ENCODE measurements at regions not wholly inside any gene's neighbourhood (a gene's known extent, or its start where the extent isn't known, plus 50 kb on each side); places are given as distances from the start of the nearest gene placed in this dataset.
"Not testable (repeated sequence)": the region's sequence is repeated elsewhere in the genome, so short reads cannot be mapped to it uniquely, and the experiment has no call there.

DNA sequence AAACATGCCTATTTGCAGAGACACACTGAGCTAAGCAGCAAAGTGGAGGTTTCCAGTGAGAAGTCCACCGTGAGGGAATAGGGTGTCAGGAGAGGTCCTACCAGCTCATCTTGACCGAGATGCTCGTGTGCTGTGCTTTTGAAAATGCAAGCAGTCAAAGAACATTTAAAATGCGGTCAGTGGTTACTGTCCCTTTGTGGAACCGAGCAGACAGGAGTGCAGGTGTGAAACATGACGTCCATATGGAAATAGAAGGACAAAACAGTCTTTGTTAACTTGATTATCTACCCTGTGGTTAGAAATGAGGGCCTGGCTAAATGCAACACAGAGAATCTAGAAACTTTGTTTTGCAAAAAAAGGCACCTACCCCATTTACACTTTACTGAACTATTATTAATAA, 473.3 kb downstream of the SPATA31A6 start:
- not testable (repeated sequence) for DNase-seq (ENCODE audit: low read depth)

DNA sequence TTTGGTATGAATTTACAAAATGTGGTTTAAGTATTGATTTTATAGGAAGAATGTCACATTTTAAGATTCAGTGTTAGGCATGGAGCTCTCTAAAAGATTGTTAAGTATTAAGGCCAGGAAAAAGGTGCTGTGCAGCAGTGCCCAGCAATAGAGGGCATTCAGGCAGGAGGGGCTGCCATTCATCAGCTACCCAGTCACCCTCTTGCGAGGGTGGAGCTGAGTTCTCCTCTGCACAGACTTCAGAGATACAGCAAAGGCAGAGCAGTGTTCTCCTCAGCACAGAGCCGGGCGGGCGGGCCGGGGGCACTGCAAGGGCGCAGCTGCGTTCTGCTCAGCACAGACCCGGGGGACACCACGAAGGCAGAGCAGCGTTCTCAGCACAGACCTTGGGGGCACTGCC, 474.0 kb downstream of the SPATA31A6 start:
- not testable (repeated sequence) for DNase-seq (ENCODE audit: low read depth)

DNA sequence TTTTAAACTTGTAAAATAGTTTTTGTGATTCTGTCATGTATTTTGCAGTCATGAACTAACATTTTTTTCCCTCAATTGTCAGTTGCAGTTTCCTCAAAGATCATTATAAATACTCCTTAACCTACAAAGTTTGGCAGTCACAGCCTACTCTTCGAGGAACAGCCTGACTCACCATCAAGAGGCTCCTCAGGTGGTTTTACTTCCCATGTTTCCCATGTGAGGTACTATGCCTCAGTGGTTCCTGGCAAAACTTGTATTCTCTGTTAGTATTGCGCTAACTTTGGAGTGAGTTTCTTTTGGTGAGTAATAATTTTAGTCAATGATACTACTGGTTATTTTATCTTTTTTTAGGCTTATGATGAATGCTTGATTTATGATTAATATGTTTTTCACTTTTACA, 513.7 kb downstream of the SPATA31A6 start:
- DNase-seq (ENCODE audit: low read depth): not testable (repeated sequence)

DNA sequence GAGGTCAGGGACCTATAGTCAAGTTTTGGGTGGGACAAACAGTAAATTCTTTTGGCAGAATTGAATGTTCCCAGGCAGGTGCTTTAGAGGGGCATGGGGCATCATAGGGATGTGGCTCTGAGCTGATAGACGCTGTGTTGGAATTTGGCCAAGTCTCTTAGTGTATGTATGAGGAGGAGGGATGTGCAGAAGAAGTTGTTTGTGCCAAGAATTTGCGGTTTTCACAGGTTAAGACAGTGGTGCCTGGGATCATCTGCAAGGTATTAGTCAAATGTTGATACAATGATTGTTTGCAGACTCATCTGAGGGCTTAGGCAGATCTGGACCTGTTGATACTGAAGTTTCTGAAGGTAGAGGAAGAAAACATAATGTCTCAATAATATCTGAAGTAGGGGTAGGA, 519.4 kb downstream of the SPATA31A6 start:
- not testable (repeated sequence) for DNase-seq (ENCODE audit: low read depth)

DNA sequence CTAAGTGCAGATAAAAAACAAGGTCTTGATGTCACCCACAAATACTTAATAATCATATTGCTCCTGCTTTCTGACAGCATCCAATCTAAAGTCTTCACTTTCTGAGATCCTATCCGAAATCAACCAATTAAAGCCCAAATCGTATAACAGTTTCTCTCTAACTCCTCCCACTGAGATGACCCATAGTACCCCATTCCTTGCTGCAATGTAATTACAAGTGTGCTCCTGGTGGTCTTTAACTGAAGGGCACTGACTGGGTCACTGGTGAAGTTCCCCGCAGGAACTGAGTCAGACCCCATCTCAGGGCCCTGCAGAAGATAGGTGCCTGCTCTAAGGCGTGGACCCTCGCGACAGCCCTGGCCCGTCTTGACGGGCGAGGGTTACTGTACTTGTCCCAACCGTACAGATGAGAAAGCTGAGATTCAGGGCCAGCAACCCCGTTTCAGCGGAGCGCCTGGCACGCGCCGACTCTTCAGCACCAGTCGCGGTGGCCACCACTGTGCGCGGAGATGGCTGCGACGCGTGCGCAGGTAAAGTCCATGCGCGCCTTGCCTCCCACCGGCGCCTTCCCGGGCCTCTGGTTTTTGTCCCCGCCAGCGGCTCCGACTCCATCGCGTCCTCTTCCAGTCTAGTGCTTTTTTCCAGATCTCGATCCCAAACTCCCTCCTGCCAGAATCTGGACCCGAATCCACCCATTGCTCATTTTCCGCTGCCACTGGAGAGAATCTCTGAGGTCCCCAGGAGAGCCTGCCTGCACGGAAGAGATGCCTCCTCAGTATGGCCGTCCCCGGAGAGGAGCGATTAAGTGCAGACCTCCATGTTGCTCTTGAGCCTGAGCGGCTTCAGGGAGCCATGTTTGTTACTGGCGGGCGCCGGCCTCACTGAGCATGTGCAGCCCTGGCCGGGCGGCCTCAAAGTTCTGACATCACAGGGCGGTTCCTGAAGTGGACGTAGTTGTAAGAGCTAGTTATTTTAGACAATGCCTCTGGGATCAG, 541.7 kb downstream of the SPATA31A6 start:
- DNase-seq (ENCODE audit: low read depth): peak; percentile 15

DNA sequence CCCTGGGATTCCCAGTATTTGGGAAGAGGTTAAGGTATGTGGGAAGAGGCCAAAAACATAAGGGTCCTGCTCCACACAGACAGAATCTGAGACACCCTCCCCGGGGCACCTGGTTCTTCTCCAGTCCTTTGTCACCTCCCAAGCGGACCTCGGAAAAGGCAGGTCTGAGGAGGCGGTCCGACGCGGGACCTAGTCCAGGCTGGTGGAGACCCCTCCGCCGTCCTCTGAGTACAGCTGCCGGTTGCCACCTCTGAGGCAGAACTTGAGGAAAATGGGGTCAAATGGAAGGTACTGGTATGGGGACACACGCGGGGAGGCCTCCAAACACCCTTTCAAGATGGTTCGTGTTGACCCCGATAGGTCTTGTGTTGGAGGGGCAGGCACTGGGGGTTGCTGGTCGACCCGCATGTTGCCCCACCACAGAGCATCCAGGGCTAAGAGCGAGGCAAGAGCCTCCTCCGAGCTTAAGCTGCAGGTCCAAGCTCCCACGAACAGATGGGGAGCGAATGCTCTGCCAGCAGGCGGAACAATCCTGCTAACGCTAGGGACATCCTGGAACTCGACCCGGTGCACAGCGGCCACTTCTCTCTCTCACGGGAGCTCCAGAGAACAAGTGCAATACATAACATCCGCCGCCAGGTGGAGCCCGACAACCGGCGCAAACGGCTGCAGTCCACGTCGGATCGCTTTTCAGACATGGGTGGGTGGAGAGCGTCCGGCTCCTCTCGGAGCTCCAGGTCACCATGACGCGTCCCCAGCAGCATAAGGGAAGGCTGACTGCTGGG, 559.8 kb downstream of the SPATA31A6 start:
- DNase-seq (ENCODE audit: low read depth): peak; percentile 39

DNA sequence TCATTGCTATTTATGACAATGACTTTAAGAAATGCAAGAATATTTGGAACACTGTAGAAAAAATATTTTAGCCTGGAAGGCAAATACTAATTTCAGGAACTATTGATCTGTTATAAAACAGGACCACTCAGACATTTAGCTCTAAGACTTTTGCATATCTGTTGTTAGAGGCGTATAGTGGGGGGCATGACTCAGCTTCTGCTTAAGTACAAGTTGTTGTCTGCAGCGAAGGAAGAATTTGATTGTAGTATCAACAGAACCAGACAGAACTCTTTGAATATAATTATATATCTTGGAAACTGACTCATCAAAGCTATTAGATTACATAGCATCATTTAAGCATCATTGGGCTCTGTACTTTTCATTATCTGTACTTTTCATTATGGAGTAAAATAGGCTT, 573.8 kb downstream of the SPATA31A6 start:
- not testable (repeated sequence) for DNase-seq (ENCODE audit: low read depth)

DNA sequence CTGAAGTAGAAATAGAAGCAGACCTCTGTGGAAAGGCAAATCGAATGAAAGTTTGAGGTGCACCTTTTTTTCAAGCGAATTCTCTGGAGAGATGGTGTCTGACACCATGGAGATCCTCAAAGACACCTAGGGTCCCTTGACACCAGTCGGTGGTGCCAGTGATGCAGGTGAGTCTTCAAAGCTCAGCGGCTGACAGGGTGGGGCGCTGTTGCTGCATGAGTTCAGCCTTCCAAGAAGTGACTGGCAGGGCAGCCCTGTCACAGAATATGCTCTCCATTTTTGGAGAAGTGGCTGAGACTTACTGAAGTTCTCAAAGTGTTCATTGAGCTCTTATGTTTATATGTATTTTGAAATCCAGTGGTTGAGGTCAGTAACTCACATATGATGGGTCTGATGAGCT, 575.9 kb downstream of the SPATA31A6 start:
- DNase-seq (ENCODE audit: low read depth): not testable (repeated sequence)

DNA sequence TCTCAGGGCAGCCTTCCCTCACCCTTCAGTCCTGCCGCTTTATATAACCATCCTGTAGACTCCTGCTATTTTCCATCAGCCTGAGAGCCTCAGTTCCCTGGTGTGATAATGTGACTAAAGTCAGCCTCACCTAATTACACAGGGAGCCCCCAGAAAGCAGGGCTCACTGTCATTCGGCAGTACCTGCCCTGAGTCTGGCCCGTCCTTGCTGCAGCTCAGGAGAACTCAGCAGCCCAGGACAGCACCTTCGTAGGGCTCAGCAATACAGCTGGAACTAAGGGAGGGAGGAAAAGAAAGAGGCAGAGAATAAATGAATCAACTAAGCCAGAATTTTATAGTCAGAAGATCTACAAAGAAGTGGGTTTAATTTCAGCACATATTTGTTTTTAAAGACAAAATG, 598.7 kb downstream of the SPATA31A6 start:
- not testable (repeated sequence) for DNase-seq (ENCODE audit: low read depth)

DNA sequence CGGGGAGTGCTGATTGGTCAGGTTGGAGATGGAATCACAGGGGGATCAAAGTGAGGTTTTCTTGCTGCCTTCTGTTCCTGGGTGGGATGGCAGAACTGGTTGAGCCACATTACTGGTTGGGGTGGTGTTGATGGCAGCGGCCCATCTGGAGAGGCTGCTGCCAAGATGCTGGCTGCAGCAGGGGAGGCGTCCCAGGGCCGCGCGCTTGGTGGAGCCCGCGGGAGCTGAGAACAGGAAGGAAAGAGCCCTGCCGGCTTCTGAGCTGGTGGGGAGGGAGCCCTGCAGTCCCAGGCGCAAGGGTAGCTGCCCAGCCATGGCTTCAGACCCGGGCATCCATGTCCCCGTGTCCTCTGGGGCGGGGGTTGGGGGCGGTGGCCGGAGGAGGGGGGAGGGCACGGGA, 609.3 kb downstream of the SPATA31A6 start:
- not testable (repeated sequence) for DNase-seq (ENCODE audit: low read depth)

DNA sequence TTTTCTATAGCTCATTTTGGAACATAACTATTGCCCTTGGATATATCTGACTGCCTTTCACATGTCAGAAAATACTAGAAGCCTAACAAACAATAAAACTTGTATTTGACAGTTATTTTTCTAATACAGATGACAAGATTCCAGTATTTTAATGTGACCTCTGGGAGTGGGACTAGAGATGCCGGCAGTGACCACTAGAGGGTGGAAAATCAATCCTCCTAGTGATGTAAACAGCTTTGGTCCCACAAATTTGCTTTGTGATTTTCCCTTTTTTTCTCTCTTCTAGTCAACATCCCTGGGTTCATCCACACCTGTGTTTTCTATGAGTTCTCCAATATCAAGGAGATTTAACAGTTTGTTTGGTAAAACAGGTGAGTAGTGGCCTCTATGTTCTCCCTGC, 615.1 kb downstream of the SPATA31A6 start:
- not testable (repeated sequence) for DNase-seq (ENCODE audit: low read depth)

DNA sequence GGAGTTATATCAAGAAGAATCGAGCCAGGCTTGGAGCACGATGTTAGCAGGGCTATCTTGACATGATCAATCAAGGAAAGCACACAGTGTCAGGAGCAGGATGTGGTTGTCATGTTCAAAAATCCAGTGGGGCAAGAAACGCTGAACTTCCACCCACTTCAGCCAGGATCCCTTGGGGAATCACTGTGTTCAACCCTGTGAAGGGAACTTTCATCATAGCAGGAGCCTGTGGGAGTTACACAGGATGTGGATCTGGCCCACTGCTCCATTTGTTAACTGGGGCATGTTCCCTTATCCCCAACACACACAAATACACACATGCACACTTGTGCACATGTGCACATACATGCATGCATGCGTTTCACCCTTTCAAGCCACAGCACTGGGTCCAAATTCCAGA, 619.3 kb downstream of the SPATA31A6 start:
- DNase-seq (ENCODE audit: low read depth): not testable (repeated sequence)

DNA sequence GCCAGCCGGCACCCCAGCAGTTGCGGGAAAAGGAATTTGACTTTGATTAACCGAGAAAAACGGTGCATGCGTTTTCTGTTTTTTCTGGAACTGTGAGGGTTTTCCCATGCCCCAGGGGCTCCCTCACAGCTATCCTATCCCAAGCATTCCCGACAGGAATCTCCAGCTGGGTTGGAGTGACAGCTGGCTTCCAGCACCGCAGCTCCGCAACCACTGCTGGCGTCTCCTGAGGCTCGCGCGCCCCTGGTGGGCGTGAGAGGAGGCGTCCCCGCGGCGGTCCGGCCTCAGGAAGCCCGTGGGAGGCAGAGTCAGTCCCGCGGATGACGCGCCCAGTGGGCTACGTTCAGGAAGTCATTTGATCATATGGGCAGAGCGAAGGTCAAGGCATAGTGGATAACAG, 623.2 kb downstream of the SPATA31A6 start:
- DNase-seq (ENCODE audit: low read depth): not testable (repeated sequence)

DNA sequence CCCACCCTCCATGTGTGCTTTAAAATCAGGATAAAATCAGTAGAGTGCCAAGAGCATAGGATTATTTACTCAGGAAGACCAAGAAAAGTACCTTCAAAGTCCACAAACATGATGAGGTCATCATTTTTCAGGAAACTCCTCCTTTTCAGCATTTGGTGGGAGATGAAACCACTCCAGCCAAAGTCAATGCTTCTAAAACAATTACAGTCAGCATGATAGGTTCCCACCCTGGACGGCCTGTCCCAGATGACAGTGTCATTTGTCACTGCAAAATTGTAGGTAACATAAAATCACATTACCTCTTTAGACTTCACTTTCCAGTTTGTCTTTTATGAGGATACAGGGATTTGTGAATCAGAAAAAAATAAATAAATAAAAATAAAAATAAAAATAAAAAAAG, 638.0 kb downstream of the SPATA31A6 start:
- DNase-seq (ENCODE audit: low read depth): not testable (repeated sequence)

DNA sequence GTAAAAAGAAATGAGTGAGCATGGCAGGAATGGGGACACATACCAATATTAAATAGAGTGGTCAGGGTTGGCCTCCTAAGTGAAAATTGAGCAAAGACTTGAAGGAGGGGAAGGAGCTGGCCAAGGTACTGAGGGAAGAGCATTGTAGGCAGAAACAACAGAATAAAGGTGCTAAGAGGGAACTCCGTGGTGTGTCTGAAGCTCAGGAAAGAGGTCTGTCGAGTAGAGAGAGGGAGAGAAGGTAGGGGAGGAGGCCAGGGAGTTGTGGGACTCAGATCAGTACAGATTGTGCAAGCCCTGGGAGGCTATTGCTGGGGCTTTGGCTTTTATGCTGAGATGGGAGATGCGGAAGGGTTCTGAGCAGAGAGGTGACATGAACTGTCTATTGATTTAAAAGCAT, 664.7 kb downstream of the SPATA31A6 start:
- DNase-seq (ENCODE audit: low read depth): not testable (repeated sequence)

DNA sequence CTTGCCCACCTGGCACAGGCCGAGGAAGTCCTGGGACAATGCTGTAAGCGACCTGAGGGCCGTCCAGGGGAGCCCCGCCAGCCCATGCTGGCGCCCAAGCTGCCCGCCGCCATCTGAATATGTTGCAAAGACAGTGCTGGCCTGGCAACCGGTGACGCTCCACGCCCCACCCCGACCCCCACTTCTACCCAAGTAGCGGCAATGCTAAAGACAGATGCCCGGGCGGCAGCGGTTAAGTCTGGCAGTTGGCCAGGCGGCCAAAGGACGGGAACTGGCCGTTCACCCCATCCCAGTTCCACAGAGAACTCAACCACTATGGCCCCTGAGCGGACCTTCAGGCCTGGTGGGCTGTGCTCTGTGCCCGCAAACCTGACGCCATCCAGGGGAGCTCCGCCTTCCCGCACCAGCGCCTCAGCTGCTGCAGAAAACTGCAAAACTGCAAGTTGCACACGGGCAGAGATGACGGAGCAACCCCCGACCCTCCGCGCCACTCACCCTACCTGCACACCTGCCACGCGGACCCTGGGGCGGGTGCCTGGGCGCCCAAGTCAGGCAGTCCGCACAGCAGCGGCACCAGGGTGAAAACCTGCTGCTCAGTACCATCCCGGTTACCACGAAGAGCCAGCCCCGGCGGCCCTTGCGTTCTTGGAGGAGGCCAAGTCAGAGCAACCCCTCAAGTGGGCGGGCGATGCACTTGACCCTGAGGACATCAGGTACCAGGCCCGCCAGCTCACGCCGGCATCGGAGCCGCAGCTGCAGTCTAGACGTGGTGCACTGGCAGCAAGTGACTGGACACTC, 667.6 kb downstream of the SPATA31A6 start:
- not testable (repeated sequence) for DNase-seq (ENCODE audit: low read depth)

DNA sequence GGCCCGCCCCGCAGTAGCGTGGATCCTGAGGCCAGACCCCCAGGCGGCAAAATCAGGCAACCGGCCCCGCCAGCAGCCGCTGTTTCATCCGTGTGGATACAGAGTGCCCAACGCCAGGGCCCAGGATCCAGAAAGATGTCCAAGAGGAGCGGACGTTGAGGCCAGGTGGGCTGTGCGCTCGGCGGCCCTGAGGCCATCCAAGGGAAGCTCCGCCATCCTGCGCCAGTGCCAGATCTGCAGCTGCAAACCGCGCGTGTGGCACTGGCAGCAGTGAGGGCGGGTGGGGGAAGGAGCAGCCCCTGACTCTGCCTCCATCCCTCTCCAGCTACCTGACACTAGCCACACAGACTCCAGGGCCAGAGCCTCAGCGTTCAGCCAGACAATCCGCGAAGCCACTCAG, 668.2 kb downstream of the SPATA31A6 start:
- DNase-seq (ENCODE audit: low read depth): not testable (repeated sequence)

DNA sequence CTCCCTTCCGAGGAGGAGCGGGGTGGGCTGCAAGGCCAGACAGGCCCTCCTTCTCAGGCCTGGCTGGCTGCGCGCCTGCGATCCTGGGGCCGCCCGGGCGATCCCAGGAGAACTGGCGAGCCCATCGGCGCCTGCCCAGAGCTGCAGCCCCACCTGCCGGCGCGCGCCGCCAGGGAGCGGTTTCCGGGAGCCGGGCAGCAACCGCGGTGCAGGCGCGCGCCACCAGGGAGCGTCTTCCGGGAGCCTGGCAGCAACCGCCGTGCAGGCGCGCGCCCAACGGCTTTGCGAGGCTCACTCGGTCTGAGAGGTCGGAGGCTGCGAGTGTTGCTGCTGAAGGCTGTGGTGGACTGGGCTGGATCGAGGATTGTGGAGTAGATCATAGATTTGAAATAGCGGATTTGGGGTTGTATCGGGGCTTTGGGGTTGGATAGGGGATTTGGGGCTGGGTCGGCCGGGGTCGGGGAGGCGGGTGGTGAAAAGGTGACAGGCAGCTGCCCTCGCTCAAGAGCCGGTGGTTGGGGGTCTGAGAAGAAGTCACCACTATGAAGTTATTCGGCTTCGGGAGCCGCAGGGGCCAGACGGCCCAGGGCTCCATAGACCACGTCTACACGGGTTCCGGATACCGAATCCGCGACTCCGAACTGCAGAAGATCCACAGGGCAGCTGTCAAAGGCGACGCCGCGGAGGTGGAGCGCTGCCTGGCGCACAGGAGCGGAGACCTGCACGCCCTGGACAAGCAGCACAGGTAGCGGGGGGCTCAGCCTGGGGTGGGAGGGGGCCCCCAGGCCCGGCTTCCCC, 668.9 kb downstream of the SPATA31A6 start:
- not testable (repeated sequence) for DNase-seq (ENCODE audit: low read depth)

DNA sequence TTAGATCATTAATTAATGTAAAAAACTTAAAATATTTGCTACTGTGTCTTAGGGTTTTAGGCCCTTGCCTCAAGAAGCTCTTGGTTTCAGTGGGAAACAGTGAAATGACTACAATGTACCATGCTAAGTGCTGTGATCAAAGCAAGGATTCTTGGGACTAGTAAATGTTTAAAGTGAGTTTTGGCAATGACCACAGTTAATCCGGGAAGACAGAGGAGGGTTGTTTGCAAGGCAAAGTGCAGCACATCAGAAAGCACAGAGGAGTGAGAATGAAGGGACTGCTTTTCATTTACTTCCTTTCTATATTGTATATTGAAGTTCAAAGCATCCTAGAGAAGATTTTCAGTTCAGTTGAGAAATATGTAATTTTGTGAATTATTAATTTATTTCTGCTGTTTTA, 676.7 kb downstream of the SPATA31A6 start:
- DNase-seq (ENCODE audit: low read depth): not testable (repeated sequence)

DNA sequence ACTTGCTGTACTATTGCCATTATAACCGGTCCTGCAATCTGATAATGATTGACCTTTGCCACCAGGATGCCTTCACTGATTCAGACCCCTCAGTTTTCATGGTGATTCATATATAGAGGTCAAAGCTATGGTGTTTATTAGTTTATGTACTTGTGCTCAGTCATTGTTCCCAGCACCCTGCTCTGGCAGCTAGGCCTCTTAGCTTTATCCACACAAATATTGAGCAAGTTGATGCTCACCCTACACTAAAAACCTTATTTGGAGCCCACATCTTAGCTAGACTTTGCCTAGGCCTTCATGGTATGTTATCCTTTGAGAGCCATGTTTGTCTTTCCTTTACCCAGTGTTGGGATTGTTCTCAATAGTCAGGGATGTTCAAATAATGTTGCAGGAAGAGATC, 679.0 kb downstream of the SPATA31A6 start:
- DNase-seq (ENCODE audit: low read depth): not testable (repeated sequence)

Data from activated T-helper 1 cell treated with Interleukin-2 at 50 U/mL for 16 hours (primary cell).